ENCODE measurements at regions not wholly inside any gene's neighbourhood (a gene's known extent, or its start where the extent isn't known, plus 50 kb on each side); places are given as distances from the start of the nearest gene placed in this dataset.

GRCh38 chr2:155157065-155157464 is 458.6 kb downstream of the KCNJ3 start:
- TF ChIP-seq CTCF (IDR thresholded peaks at IDR 0.05) (no peak), POLR2A (IDR thresholded peaks at IDR 0.05) (no peak)
